GM12878 (cell line): ENCODE measurements at regions not wholly inside any gene's neighbourhood (a gene's known extent, or its start where the extent isn't known, plus 50 kb on each side); places are given as distances from the start of the nearest gene placed in this dataset.

Experiments
- ATAC-seq: fragments of 200-7000 bp; cut with Tn5 transposase; 3 replicates; pipeline ENCODE4 v1.9.1; 2020; ENCODE audit warnings: mild to moderate bottlenecking, moderate library complexity
- BruUV-seq: library from RNA; stranded (reverse); fragments of 400-500 nt; replicated peaks from 2 replicates; lab custom pipeline; 2021; lab: Mats Ljungman, UMichigan
- CTCF ChIA-PET: fragments of 300-600 bp; sonication (Branson Sonifier 250); formaldehyde crosslinking; extraction: SDS; loops from one replicate; lab custom pipeline; 2021; ENCODE audit warnings: inconsistent platforms; lab: Yijun Ruan, JAX
- POLR2A ChIA-PET: fragments of 350-600 bp; formaldehyde crosslinking; extraction: SDS; loops from one replicate; lab custom pipeline; 2021; ENCODE audit warnings: inconsistent platforms; lab: Charles Lee
- RAD21 ChIA-PET: fragments of 300-600 bp; sonication (Branson Sonifier 250); formaldehyde crosslinking; loops from one replicate; lab custom pipeline; 2023; ENCODE audit warnings: antibody characterized with exemption; ENCODE audit not compliant: unreplicated experiment; lab: Charles Lee
- SMC1A ChIA-PET: fragments of 300-600 bp; sonication (Branson Sonifier 250); formaldehyde crosslinking; loops from one replicate; lab custom pipeline; 2023; ENCODE audit not compliant: unreplicated experiment, uncharacterized antibody; lab: Charles Lee
- DNase-seq: peaks from one replicate; pipeline ENCODE4 v3.0.0-alpha.2; 2011; ENCODE audit warnings: low read depth, low spot score
- FAIRE-seq: peaks from 3 replicates; lab custom pipeline; 2011; peaks lifted over from hg19 to GRCh38; lab: Jason Lieb, UNC
- H2AFZ ChIP-seq: 2 replicates; pipeline ENCODE4 v1.6.0; 2011; ENCODE audit warnings: low read depth, low read length, control low read depth; ENCODE audit not compliant: control insufficient read depth
- H3K27ac ChIP-seq: 2 replicates; pipeline ENCODE4 v1.5.1; 2011; ENCODE audit warnings: control low read depth; ENCODE audit not compliant: control insufficient read depth, insufficient read depth
- H3K27me3 ChIP-seq, 2 experiments: replicated peaks in 1 of 2; 2 replicates each; pipeline versions ENCODE4 v1.6.0 to v1.6.1; 2011; ENCODE audit warnings: low read length in 1 of 2; ENCODE audit not compliant: control insufficient read depth in 2 of 2, insufficient read depth in 2 of 2
- H3K36me3 ChIP-seq, 2 experiments: 2 replicates each; pipeline ENCODE4 v1.5.1; 2011; ENCODE audit warnings: low read length in 1 of 2; ENCODE audit not compliant: control insufficient read depth in 2 of 2, insufficient read depth in 2 of 2
- H3K4me1 ChIP-seq: 2 replicates; pipeline ENCODE4 v1.6.1; 2011; ENCODE audit warnings: mild to moderate bottlenecking, low read length, moderate library complexity, mixed read lengths; ENCODE audit not compliant: control insufficient read depth, insufficient read depth
- H3K4me2 ChIP-seq: 2 replicates; pipeline ENCODE4 v1.6.0; 2011; ENCODE audit warnings: control low read depth; ENCODE audit not compliant: control insufficient read depth, insufficient read depth
- H3K4me3 ChIP-seq: fragments of 200-600 bp; sonication (generic); 2 replicates; pipeline ENCODE4 v1.5.1; 2016
- H3K79me2 ChIP-seq: 2 replicates; pipeline ENCODE4 v1.6.0; 2011; ENCODE audit warnings: low read length; ENCODE audit not compliant: control insufficient read depth, insufficient read depth
- H3K9ac ChIP-seq: 2 replicates; pipeline ENCODE4 v1.8.0; 2011; ENCODE audit warnings: low read length, control low read depth, mixed read lengths; ENCODE audit not compliant: control insufficient read depth, insufficient read depth
- H3K9me3 ChIP-seq: replicated peaks from 3 replicates; pipeline ENCODE4 v1.5.1; 2011; ENCODE audit warnings: mild to moderate bottlenecking, low read length; ENCODE audit not compliant: control insufficient read depth, insufficient read depth
- H4K20me1 ChIP-seq: 2 replicates; pipeline ENCODE4 v1.6.0; 2011; ENCODE audit not compliant: control insufficient read depth, insufficient read depth
- BCL11A ChIP-seq: IDR thresholded peaks from 2 replicates; pipeline ENCODE4 v1.6.1; 2011; ENCODE audit warnings: low read depth, low read length
- CBX5 ChIP-seq: sonication (generic); IDR thresholded peaks from 2 replicates; pipeline ENCODE4 v1.6.1; 2016; ENCODE audit warnings: low read depth, moderate library complexity, mild to moderate bottlenecking, inconsistent platforms
- HCFC1 ChIP-seq: fragments of 150-350 bp; IDR thresholded peaks from 2 replicates; pipeline ENCODE4 v1.6.1; 2014; ENCODE audit warnings: low read length
- IRF5 ChIP-seq: fragments of 450-650 bp; IDR thresholded peaks from 2 replicates; pipeline ENCODE4 v1.6.1; 2017; ENCODE audit warnings: borderline replicate concordance
- KAT2A ChIP-seq: conservative IDR thresholded peaks from 2 replicates; pipeline ENCODE4 v1.6.1; 2011; ENCODE audit warnings: low read depth, low read length; ENCODE audit not compliant: control insufficient read depth
- KDM1A ChIP-seq: fragments of 200-600 bp; sonication (generic); IDR thresholded peaks from 2 replicates; pipeline ENCODE4 v1.6.1; 2016; ENCODE audit warnings: borderline replicate concordance
- PAX5 ChIP-seq: IDR thresholded peaks from 2 replicates; pipeline ENCODE4 v1.6.1; 2011; ENCODE audit warnings: low read depth, low read length, borderline replicate concordance
- PRDM15 ChIP-seq: fragments of 450-650 bp; formaldehyde crosslinking; IDR thresholded peaks from 2 replicates; pipeline ENCODE4 v1.4.0; 2020; ENCODE audit warnings: mild to moderate bottlenecking, moderate library complexity
- SIX5 ChIP-seq: IDR thresholded peaks from 2 replicates; pipeline ENCODE4 v1.6.1; 2011; ENCODE audit warnings: mild to moderate bottlenecking, low read depth, low read length, moderate library complexity; ENCODE audit not compliant: severe bottlenecking
- SP1 ChIP-seq: IDR thresholded peaks from one replicate; pipeline ENCODE4 v1.6.1; 2011; ENCODE audit warnings: low read depth, low read length
- SPI1 ChIP-seq: IDR thresholded peaks from 2 replicates; pipeline ENCODE4 v1.6.1; 2011; ENCODE audit warnings: low read depth, mild to moderate bottlenecking, low read length, moderate library complexity, borderline replicate concordance; ENCODE audit not compliant: insufficient read depth
- SREBF2 ChIP-seq: IDR thresholded peaks from 2 replicates; pipeline ENCODE4 v1.6.1; 2012; ENCODE audit warnings: mild to moderate bottlenecking, low read length
- WRNIP1 ChIP-seq: IDR thresholded peaks from 2 replicates; pipeline ENCODE4 v1.6.1; 2011; ENCODE audit warnings: low read depth, low read length, improper control_type of control experiment, borderline replicate concordance
- ZBTB33 ChIP-seq: fragments of 450-650 bp; IDR thresholded peaks from 2 replicates; pipeline ENCODE4 v1.6.1; 2017; ENCODE audit warnings: mild to moderate bottlenecking
- ZNF207 ChIP-seq: fragments of 450-650 bp; IDR thresholded peaks from 2 replicates; pipeline ENCODE4 v1.6.1; 2014; ENCODE audit warnings: antibody characterized with exemption, mild to moderate bottlenecking, borderline replicate concordance
- ZNF217 ChIP-seq: fragments of 450-650 bp; IDR thresholded peaks from 2 replicates; pipeline ENCODE4 v1.6.1; 2017; ENCODE audit warnings: antibody characterized with exemption, mild to moderate bottlenecking
- ZSCAN29 ChIP-seq: fragments of 450-650 bp; IDR thresholded peaks from 2 replicates; pipeline ENCODE4 v1.6.1; 2017; ENCODE audit warnings: mild to moderate bottlenecking, moderate library complexity
- WGBS: methylation state at CpG from one replicate; pipeline ENCODE4 v1.1.6; 2016; ENCODE audit warnings: low lambda C conversion rate; ENCODE audit not compliant: insufficient replicate concordance, insufficient coverage; ENCODE audit errors: missing lambda C conversion rate; 5-methylcytosine and 5-hydroxymethylcytosine counted together
- in situ Hi-C: fragments of 300-500 bp; cut with MboI; formaldehyde crosslinking; loops from 9 replicates; pipeline ENCODE4 v1.14.3; 2018; ENCODE audit warnings: mixed read lengths
- intact Hi-C: fragments of 100-400 bp; cut with micrococcal nuclease; formaldehyde crosslinking; loops from one replicate; pipeline ENCODE4 v1.14.2; 2022; ENCODE audit not compliant: unreplicated experiment

- H3K79me2 ChIP-seq = no peaks in the 10 kb centered on the region
- ChIA-PET POLR2A (no interaction called here), RAD21 (no interaction called here), SMC1A (no interaction called here), CTCF (interaction anchor here (0.5 kb wide), 1 partner anchor 454 kb away, joined by 6 read pairs; no protein-coding TSS in a partner anchor)
- no peaks in the 10 kb centered on the region for H4K20me1 ChIP-seq
- ATAC-seq = no peak
- no peak overlapping the region for H3K4me2 ChIP-seq
- no peak overlapping the region for H3K4me3 ChIP-seq
- DNase-seq = no peak
- H3K9ac ChIP-seq = no peak overlapping the region
- H3K36me3 ChIP-seq = no peaks in the 10 kb centered on the region
- 7% methylated on average over 5 of the region's 5 CpGs for WGBS
- peaks cover 0 to 2% of the 10 kb centered on the region in 2 experiments; a peak in 3 of 4 replicates for H3K27me3 ChIP-seq
- in situ Hi-C loops = no loop called here
- TF ChIP-seq CBX5 (no peak), SPI1 (no peak), HCFC1 (no peak), IRF5 (no peak), SP1 (no peak), ZBTB33 (no peak), ZNF207 (no peak), BCL11A (no peak), PAX5 (no peak), KAT2A (no peak), PRDM15 (no peak), ZSCAN29 (no peak), WRNIP1 (no peak), KDM1A (no peak), SREBF2 (no peak), ZNF217 (no peak), SIX5 (no peak)
- FAIRE-seq = no peak
- intact Hi-C loops = no loop called here
- no peak overlapping the region for H3K27ac ChIP-seq
- H2AFZ ChIP-seq = no peak overlapping the region
- no TSS peak for BruUV-seq
- H3K9me3 ChIP-seq = no peaks in the 10 kb centered on the region
- no peaks in the 10 kb centered on the region for H3K4me1 ChIP-seq
Measured at GRCh38 chr17:77593081-77593480, 365.4 kb upstream of the TNRC6C start.
